GM12878 (cell line): ENCODE measurements at regions not wholly inside any gene's neighbourhood (a gene's known extent, or its start where the extent isn't known, plus 50 kb on each side); places are given as distances from the start of the nearest gene placed in this dataset.

ENCODE experiments used
- ATAC-seq: fragments of 200-7000 bp; cut with Tn5 transposase; 3 replicates; pipeline ENCODE4 v1.9.1; 2020; ENCODE audit warnings: mild to moderate bottlenecking, moderate library complexity
- BruUV-seq: library from RNA; stranded (reverse); fragments of 400-500 nt; replicated peaks from 2 replicates; lab custom pipeline; 2021; lab: Mats Ljungman, UMichigan
- CTCF ChIA-PET: fragments of 300-600 bp; sonication (Branson Sonifier 250); formaldehyde crosslinking; extraction: SDS; loops from one replicate; lab custom pipeline; 2021; ENCODE audit warnings: inconsistent platforms; lab: Yijun Ruan, JAX
- POLR2A ChIA-PET: fragments of 350-600 bp; formaldehyde crosslinking; extraction: SDS; loops from one replicate; lab custom pipeline; 2021; ENCODE audit warnings: inconsistent platforms; lab: Charles Lee
- RAD21 ChIA-PET: fragments of 300-600 bp; sonication (Branson Sonifier 250); formaldehyde crosslinking; loops from one replicate; lab custom pipeline; 2023; ENCODE audit warnings: antibody characterized with exemption; ENCODE audit not compliant: unreplicated experiment; lab: Charles Lee
- SMC1A ChIA-PET: fragments of 300-600 bp; sonication (Branson Sonifier 250); formaldehyde crosslinking; loops from one replicate; lab custom pipeline; 2023; ENCODE audit not compliant: unreplicated experiment, uncharacterized antibody; lab: Charles Lee
- DNase-seq: peaks from one replicate; pipeline ENCODE4 v3.0.0-alpha.2; 2011; ENCODE audit warnings: low read depth, low spot score
- FAIRE-seq: peaks from 3 replicates; lab custom pipeline; 2011; peaks lifted over from hg19 to GRCh38; lab: Jason Lieb, UNC
- H2AFZ ChIP-seq: 2 replicates; pipeline ENCODE4 v1.6.0; 2011; ENCODE audit warnings: low read depth, low read length, control low read depth; ENCODE audit not compliant: control insufficient read depth
- H3K27ac ChIP-seq: 2 replicates; pipeline ENCODE4 v1.5.1; 2011; ENCODE audit warnings: control low read depth; ENCODE audit not compliant: control insufficient read depth, insufficient read depth
- H3K27me3 ChIP-seq, 2 experiments: replicated peaks in 1 of 2; 2 replicates each; pipeline versions ENCODE4 v1.6.0 to v1.6.1; 2011; ENCODE audit warnings: low read length in 1 of 2; ENCODE audit not compliant: control insufficient read depth in 2 of 2, insufficient read depth in 2 of 2
- H3K36me3 ChIP-seq, 2 experiments: 2 replicates each; pipeline ENCODE4 v1.5.1; 2011; ENCODE audit warnings: low read length in 1 of 2; ENCODE audit not compliant: control insufficient read depth in 2 of 2, insufficient read depth in 2 of 2
- H3K4me1 ChIP-seq: 2 replicates; pipeline ENCODE4 v1.6.1; 2011; ENCODE audit warnings: mild to moderate bottlenecking, low read length, moderate library complexity, mixed read lengths; ENCODE audit not compliant: control insufficient read depth, insufficient read depth
- H3K4me2 ChIP-seq: 2 replicates; pipeline ENCODE4 v1.6.0; 2011; ENCODE audit warnings: control low read depth; ENCODE audit not compliant: control insufficient read depth, insufficient read depth
- H3K4me3 ChIP-seq: fragments of 200-600 bp; sonication (generic); 2 replicates; pipeline ENCODE4 v1.5.1; 2016
- H3K79me2 ChIP-seq: 2 replicates; pipeline ENCODE4 v1.6.0; 2011; ENCODE audit warnings: low read length; ENCODE audit not compliant: control insufficient read depth, insufficient read depth
- H3K9ac ChIP-seq: 2 replicates; pipeline ENCODE4 v1.8.0; 2011; ENCODE audit warnings: low read length, control low read depth, mixed read lengths; ENCODE audit not compliant: control insufficient read depth, insufficient read depth
- H3K9me3 ChIP-seq: replicated peaks from 3 replicates; pipeline ENCODE4 v1.5.1; 2011; ENCODE audit warnings: mild to moderate bottlenecking, low read length; ENCODE audit not compliant: control insufficient read depth, insufficient read depth
- H4K20me1 ChIP-seq: 2 replicates; pipeline ENCODE4 v1.6.0; 2011; ENCODE audit not compliant: control insufficient read depth, insufficient read depth
- BHLHE40 ChIP-seq, 2 experiments: fragments of 450-650 bp in 1 of 2; IDR thresholded peaks; 2 replicates each; pipeline ENCODE4 v1.6.1; 2011 to 2017; ENCODE audit warnings: low read depth in 2 of 2, borderline replicate concordance in 1 of 2, improper control_type of control experiment in 1 of 2, low read length in 1 of 2, mild to moderate bottlenecking in 1 of 2
- CBFB ChIP-seq: IDR thresholded peaks from 2 replicates; pipeline ENCODE4 v1.6.1; 2016; ENCODE audit warnings: antibody characterized with exemption, low read depth
- CREB1 ChIP-seq: IDR thresholded peaks from 2 replicates; pipeline ENCODE4 v1.6.1; 2012; ENCODE audit warnings: low read depth, mild to moderate bottlenecking, inconsistent platforms
- E4F1 ChIP-seq: fragments of 450-650 bp; IDR thresholded peaks from 2 replicates; pipeline ENCODE4 v1.6.1; 2018; ENCODE audit warnings: borderline replicate concordance, mild to moderate bottlenecking; ENCODE audit not compliant: partially characterized antibody
- EED ChIP-seq: sonication (generic); IDR thresholded peaks from 2 replicates; pipeline ENCODE4 v1.6.1; 2016; ENCODE audit warnings: antibody characterized with exemption, low read depth
- ETV6 ChIP-seq, 2 experiments: fragments of 450-650 bp in 1 of 2; IDR thresholded peaks in 1 of 2; conservative IDR thresholded peaks in 1 of 2; 2 replicates each; pipeline ENCODE4 v1.6.1; 2014; ENCODE audit warnings: antibody characterized with exemption in 1 of 2, borderline replicate concordance in 1 of 2, low read depth in 1 of 2, mild to moderate bottlenecking in 1 of 2, moderate library complexity in 1 of 2
- FOS ChIP-seq: IDR thresholded peaks from 3 replicates; pipeline ENCODE4 v1.6.1; 2011; ENCODE audit warnings: borderline replicate concordance; ENCODE audit not compliant: insufficient read length; ENCODE audit errors: extremely low read depth
- KDM1A ChIP-seq: fragments of 200-600 bp; sonication (generic); IDR thresholded peaks from 2 replicates; pipeline ENCODE4 v1.6.1; 2016; ENCODE audit warnings: borderline replicate concordance
- MAX ChIP-seq: IDR thresholded peaks from 2 replicates; pipeline ENCODE4 v1.6.1; 2012; ENCODE audit warnings: low read depth, low read length, improper control_type of control experiment
- MYB ChIP-seq: fragments of 150-350 bp; IDR thresholded peaks from 2 replicates; pipeline ENCODE4 v1.6.1; 2014; ENCODE audit warnings: mild to moderate bottlenecking, low read depth, low read length, borderline replicate concordance
- PAX5 ChIP-seq: IDR thresholded peaks from 2 replicates; pipeline ENCODE4 v1.6.1; 2011; ENCODE audit warnings: low read depth, low read length, borderline replicate concordance
- PKNOX1 ChIP-seq: fragments of 450-650 bp; IDR thresholded peaks from 2 replicates; pipeline ENCODE4 v1.6.1; 2016; ENCODE audit warnings: mild to moderate bottlenecking
- POLR2A ChIP-seq: IDR thresholded peaks from 2 replicates; pipeline ENCODE4 v1.6.1; 2011; ENCODE audit warnings: low read depth, mild to moderate bottlenecking, low read length
- POLR2AphosphoS5 ChIP-seq: IDR thresholded peaks from 2 replicates; pipeline ENCODE4 v1.6.1; 2011; ENCODE audit warnings: mild to moderate bottlenecking, low read length, inconsistent platforms
- POU2F2 ChIP-seq: IDR thresholded peaks from 3 replicates; pipeline ENCODE4 v1.6.1; 2011; ENCODE audit warnings: low read depth, mild to moderate bottlenecking, low read length, borderline replicate concordance
- RFX5 ChIP-seq: IDR thresholded peaks from 2 replicates; pipeline ENCODE4 v1.6.1; 2011; ENCODE audit warnings: low read depth, low read length, improper control_type of control experiment
- SIX5 ChIP-seq: IDR thresholded peaks from 2 replicates; pipeline ENCODE4 v1.6.1; 2011; ENCODE audit warnings: mild to moderate bottlenecking, low read depth, low read length, moderate library complexity; ENCODE audit not compliant: severe bottlenecking
- SMC3 ChIP-seq: IDR thresholded peaks from 2 replicates; pipeline ENCODE4 v1.6.1; 2011; ENCODE audit warnings: low read length, improper control_type of control experiment, borderline replicate concordance
- YY1 ChIP-seq: IDR thresholded peaks from 2 replicates; pipeline ENCODE4 v1.6.1; 2011; ENCODE audit warnings: low read depth, mild to moderate bottlenecking, low read length
- ZNF207 ChIP-seq: fragments of 450-650 bp; IDR thresholded peaks from 2 replicates; pipeline ENCODE4 v1.6.1; 2014; ENCODE audit warnings: antibody characterized with exemption, mild to moderate bottlenecking, borderline replicate concordance
- ZNF24 ChIP-seq: fragments of 450-650 bp; IDR thresholded peaks from 2 replicates; pipeline ENCODE4 v1.6.1; 2017; ENCODE audit warnings: antibody characterized with exemption, mild to moderate bottlenecking
- ZNF384 ChIP-seq: IDR thresholded peaks from 2 replicates; pipeline ENCODE4 v1.6.1; 2012; ENCODE audit warnings: low read depth, mild to moderate bottlenecking, low read length, improper control_type of control experiment, borderline replicate concordance
- WGBS: methylation state at CpG from one replicate; pipeline ENCODE4 v1.1.6; 2016; ENCODE audit warnings: low lambda C conversion rate; ENCODE audit not compliant: insufficient replicate concordance, insufficient coverage; ENCODE audit errors: missing lambda C conversion rate; 5-methylcytosine and 5-hydroxymethylcytosine counted together
- in situ Hi-C: fragments of 300-500 bp; cut with MboI; formaldehyde crosslinking; loops from 9 replicates; pipeline ENCODE4 v1.14.3; 2018; ENCODE audit warnings: mixed read lengths
- intact Hi-C: fragments of 100-400 bp; cut with micrococcal nuclease; formaldehyde crosslinking; loops from one replicate; pipeline ENCODE4 v1.14.2; 2022; ENCODE audit not compliant: unreplicated experiment

GRCh38 chr21:25500598-25500997 lies 106.7 kb downstream of the MRPL39 start:
- H3K4me3 ChIP-seq, result no peak overlapping the region
- H3K4me2 ChIP-seq, result no peak overlapping the region
- peaks cover 30% of the 10 kb centered on the region for H3K4me1 ChIP-seq
- H3K9me3 ChIP-seq, result peaks cover 42% of the 10 kb centered on the region
- WGBS, result 65% methylated on average over 2 of the region's 2 CpGs
- no peaks in the 10 kb centered on the region for H3K36me3 ChIP-seq
- ChIA-PET SMC1A (interaction anchor here (0.7 to 6.7 kb wide), 3 partner anchors 13 to 35 kb away, joined by 3 to 61 read pairs (median 12); no protein-coding TSS in a partner anchor), CTCF (interaction anchor here (1.0 kb wide), 1 partner anchor 38 kb away, joined by 3 read pairs; no protein-coding TSS in a partner anchor), POLR2A (interaction anchor here (0.6 to 3.6 kb wide), 2 partner anchors 11 to 12 kb away, joined by 7 to 18 read pairs; no protein-coding TSS in a partner anchor), RAD21 (interaction anchor here (1.5 to 2.7 kb wide), 2 partner anchors 13 to 77 kb away, joined by 4 to 14 read pairs; no protein-coding TSS in a partner anchor)
- ATAC-seq (no peak), DNase-seq (no peak), FAIRE-seq (no peak)
- intact Hi-C loops, result no loop called here
- H4K20me1 ChIP-seq, result no peaks in the 10 kb centered on the region
- BruUV-seq, result no TSS peak
- H3K79me2 ChIP-seq, result peaks cover 17% of the 10 kb centered on the region
- no peak overlapping the region for H3K9ac ChIP-seq
- no peak overlapping the region for H2AFZ ChIP-seq
- no peaks in the 10 kb centered on the region for H3K27me3 ChIP-seq
- H3K27ac ChIP-seq, result peak overlapping the region; percentile 83
- in situ Hi-C loops, result loop anchor here (5.0 to 10.0 kb wide), 2 partner anchors 64 to 73 kb away; no protein-coding TSS in a partner anchor
- TF ChIP-seq KDM1A, result no peak
- peak; percentile 65 for TF ChIP-seq POLR2AphosphoS5
- TF ChIP-seq YY1, result no peak
- no peak for TF ChIP-seq BHLHE40 (IDR thresholded peaks at IDR 0.05; ENCODE audit: borderline replicate concordance in 1 of 2, low read depth in 2 of 2, low read length in 1 of 2)
- no peak for TF ChIP-seq FOS
- no peak for TF ChIP-seq SMC3
- TF ChIP-seq CBFB, result no peak
- TF ChIP-seq CREB1, result no peak
- TF ChIP-seq RFX5, result no peak
- TF ChIP-seq EED, result no peak
- TF ChIP-seq PKNOX1, result no peak
- 0 out of 3 replicates have a peak, but pooled peaks have one; percentile 27 for TF ChIP-seq POU2F2
- no peak for TF ChIP-seq ETV6 (conservative IDR thresholded peaks at IDR 0.05 in 1 of 2, IDR thresholded peaks at IDR 0.05 in 1 of 2; ENCODE audit: borderline replicate concordance in 1 of 2, low read depth in 1 of 2)
- no peak for TF ChIP-seq PAX5
- TF ChIP-seq SIX5, result no peak
- TF ChIP-seq ZNF207, result no peak
- TF ChIP-seq ZNF384, result no peak
- TF ChIP-seq E4F1, result no peak
- no peak for TF ChIP-seq ZNF24
- TF ChIP-seq MAX, result no peak
- TF ChIP-seq POLR2A, result peak; percentile 57; the same call in 1 of the 2 replicates
- no peak for TF ChIP-seq MYB
